Uterus (tissue), 3 donors: ENCODE measurements at regions not wholly inside any gene's neighbourhood (a gene's known extent, or its start where the extent isn't known, plus 50 kb on each side); places are given as distances from the start of the nearest gene placed in this dataset.

Experiments used
- DNase-seq, 2 donors: peaks; one replicate each; pipeline ENCODE4 v3.0.0-alpha.2; 2019 to 2020
- H3K27ac ChIP-seq, 2 donors: fragments of 200-600 bp; sonication (generic); 1 replicate in 1 of 2; 2 replicates in 1 of 2; pipeline ENCODE4 v1.5.1; 2016 to 2018
- H3K27me3 ChIP-seq, 2 donors: fragments of 200-600 bp; sonication (generic); one replicate each; pipeline ENCODE4 v1.5.1; 2018 to 2019; ENCODE audit warnings: control low read depth in 1 of 2
- H3K36me3 ChIP-seq, 2 donors: fragments of 200-600 bp; sonication (generic); one replicate each; pipeline ENCODE4 v1.5.1; 2019; ENCODE audit warnings: control low read depth in 1 of 2
- H3K4me1 ChIP-seq, 2 donors: fragments of 200-600 bp; sonication (generic); one replicate each; pipeline ENCODE4 v1.5.1; 2018 to 2019; ENCODE audit warnings: control low read depth in 1 of 2
- H3K4me3 ChIP-seq, 2 donors: fragments of 200-600 bp; sonication (generic); 1 replicate in 1 of 2; 2 replicates in 1 of 2; pipeline ENCODE4 v1.5.1; 2018 to 2019; ENCODE audit warnings: mild to moderate bottlenecking in 1 of 2
- H3K9me3 ChIP-seq, 2 donors: fragments of 200-600 bp; sonication (generic); one replicate each; pipeline ENCODE4 v1.5.1; 2019; ENCODE audit warnings: control low read depth in 1 of 2
- POLR2A ChIP-seq, 2 donors: fragments of 450-650 bp; IDR thresholded peaks; one replicate each; pipeline ENCODE4 v1.6.1; 2016; ENCODE audit warnings: antibody characterized with exemption in 2 of 2, mild to moderate bottlenecking in 1 of 2, moderate library complexity in 1 of 2
- intact Hi-C: fragments of 100-400 bp; cut with DNase I; formaldehyde crosslinking; loops from one replicate; pipeline ENCODE4 v1.15.1; 2023; ENCODE audit warnings: low total_unique reads
- TF ChIP-seq, protein P1 (sequence below), 4 experiments: fragments of 200-600 bp in 2 of 4; fragments of 450-650 bp in 2 of 4; sonication (generic) in 2 of 4; IDR thresholded peaks; one replicate each; pipeline ENCODE4 v1.5.1; 2016 to 2019; ENCODE audit warnings: antibody characterized with exemption in 4 of 4, mild to moderate bottlenecking in 2 of 4, moderate library complexity in 1 of 4
- donor health status: DM: yes; HTN: yes; CAD: no.

DNA sequence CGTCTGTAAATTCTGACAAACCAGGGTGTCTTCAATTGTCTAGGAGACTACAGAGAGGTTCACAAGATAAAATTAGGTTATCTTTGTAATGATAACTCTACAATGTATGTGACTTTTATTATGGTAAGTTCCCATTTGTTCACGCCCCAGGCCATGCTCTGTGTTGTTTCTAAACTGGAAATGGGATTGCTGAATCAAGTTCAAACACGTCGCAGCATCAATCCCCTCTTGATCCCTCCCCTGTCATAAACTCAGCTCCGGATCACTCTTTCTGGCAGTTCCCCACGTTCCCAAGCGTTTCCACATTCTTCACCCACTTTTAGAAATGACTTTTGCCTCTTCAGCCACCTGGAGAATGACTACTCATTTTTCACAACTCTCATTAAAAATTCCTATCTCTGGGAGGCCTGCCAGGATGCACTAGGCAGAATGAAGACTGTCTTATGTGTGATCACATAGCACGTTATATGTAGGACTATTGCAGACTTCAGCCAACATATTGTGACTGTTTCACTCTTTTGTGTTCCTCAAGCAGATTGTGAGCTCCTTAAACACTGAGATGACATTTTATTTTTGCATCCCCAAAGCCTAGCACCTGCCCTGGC is 1124.2 kb upstream of the WWC1 start:
- intact Hi-C loops = no loop called here
- Histone ChIP-seq H3K27me3 (no peaks in the 10 kb centered on the region), H3K4me1 (no peaks in the 10 kb centered on the region), H3K36me3 (no peaks in the 10 kb centered on the region), H3K9me3 (no peaks in the 10 kb centered on the region), H3K27ac (no peak overlapping the region), H3K4me3 (no peak overlapping the region)
- no peak for TF ChIP-seq POLR2A (IDR thresholded peaks at IDR 0.05)
- TF ChIP-seq, protein P1, sequence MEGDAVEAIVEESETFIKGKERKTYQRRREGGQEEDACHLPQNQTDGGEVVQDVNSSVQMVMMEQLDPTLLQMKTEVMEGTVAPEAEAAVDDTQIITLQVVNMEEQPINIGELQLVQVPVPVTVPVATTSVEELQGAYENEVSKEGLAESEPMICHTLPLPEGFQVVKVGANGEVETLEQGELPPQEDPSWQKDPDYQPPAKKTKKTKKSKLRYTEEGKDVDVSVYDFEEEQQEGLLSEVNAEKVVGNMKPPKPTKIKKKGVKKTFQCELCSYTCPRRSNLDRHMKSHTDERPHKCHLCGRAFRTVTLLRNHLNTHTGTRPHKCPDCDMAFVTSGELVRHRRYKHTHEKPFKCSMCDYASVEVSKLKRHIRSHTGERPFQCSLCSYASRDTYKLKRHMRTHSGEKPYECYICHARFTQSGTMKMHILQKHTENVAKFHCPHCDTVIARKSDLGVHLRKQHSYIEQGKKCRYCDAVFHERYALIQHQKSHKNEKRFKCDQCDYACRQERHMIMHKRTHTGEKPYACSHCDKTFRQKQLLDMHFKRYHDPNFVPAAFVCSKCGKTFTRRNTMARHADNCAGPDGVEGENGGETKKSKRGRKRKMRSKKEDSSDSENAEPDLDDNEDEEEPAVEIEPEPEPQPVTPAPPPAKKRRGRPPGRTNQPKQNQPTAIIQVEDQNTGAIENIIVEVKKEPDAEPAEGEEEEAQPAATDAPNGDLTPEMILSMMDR (IDR thresholded peaks at IDR 0.05) = no peak
- DNase-seq = no peak

DNA sequence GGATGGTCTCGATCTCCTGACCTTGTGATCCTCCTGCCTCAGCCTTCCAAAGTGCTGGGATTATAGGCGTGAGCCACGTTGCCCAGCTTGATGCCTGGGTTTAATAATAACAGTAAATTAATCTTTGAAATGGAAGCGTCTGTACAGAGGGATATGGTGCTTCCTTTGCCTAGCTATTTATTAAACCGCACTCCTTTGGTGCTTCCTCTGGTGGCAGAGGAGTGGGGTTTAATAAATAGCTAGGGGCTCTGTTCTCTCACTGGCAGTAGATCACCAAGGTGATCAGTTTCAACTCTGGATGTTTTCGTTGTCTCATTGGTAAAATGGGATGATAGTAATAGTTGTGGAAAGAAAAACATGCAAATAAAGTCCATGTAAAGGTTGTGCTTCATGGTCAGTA is 1122.5 kb upstream of the WWC1 start:
- intact Hi-C loops = no loop called here
- Histone ChIP-seq H3K4me1 (no peaks in the 10 kb centered on the region), H3K4me3 (no peak overlapping the region), H3K36me3 (no peaks in the 10 kb centered on the region), H3K9me3 (no peaks in the 10 kb centered on the region), H3K27me3 (no peaks in the 10 kb centered on the region), H3K27ac (no peak overlapping the region)
- no peak for DNase-seq
- TF ChIP-seq, protein P1 (IDR thresholded peaks at IDR 0.05) = no peak
- no peak for TF ChIP-seq POLR2A (IDR thresholded peaks at IDR 0.05)

DNA sequence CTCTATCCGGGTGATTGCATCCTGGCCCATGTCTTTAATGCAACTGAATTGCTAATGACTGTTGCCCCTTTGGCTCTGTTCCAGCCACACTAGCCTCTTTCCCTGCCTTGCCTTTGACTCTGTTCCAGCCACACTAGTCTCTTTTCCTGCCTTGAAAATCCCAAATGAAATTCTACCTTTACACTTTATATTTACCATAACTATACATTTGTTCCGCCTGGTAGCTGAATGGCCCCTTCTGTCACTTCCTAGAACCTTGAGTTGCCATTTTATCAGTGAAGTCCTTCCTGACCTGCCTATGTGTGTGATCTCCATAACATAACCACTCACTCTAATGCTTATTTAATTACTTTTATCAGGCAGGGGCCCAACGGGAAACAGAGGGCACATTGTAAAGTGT is 1120.4 kb upstream of the WWC1 start:
- Histone ChIP-seq H3K27me3 (no peaks in the 10 kb centered on the region), H3K4me3 (no peak overlapping the region), H3K9me3 (no peaks in the 10 kb centered on the region), H3K36me3 (no peaks in the 10 kb centered on the region), H3K4me1 (no peaks in the 10 kb centered on the region), H3K27ac (no peak overlapping the region)
- no peak for DNase-seq
- TF ChIP-seq, protein P1 (IDR thresholded peaks at IDR 0.05) = no peak
- TF ChIP-seq POLR2A (IDR thresholded peaks at IDR 0.05) = no peak
- intact Hi-C loops = no loop called here

DNA sequence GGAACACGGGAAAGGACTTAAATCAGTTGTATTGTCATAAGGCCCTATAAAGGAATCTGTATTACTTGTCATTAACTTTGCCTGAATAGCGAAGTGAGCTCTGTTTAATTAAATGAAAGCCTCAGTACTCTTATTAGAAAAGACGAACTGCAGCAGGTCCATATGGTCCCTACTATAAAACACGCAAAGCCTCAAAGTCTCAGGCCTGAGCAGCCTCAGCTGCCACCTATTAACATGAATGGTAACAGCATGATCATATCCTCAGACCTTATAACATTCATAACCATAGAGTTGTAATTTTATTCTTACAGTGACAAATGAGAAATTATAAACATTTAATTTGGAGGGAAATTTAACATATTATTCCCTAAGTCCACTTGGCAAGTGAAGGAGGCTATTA is 1113.7 kb upstream of the WWC1 start:
- Histone ChIP-seq H3K4me3 (no peak overlapping the region), H3K27me3 (no peaks in the 10 kb centered on the region), H3K9me3 (no peaks in the 10 kb centered on the region), H3K27ac (no peak overlapping the region), H3K36me3 (no peaks in the 10 kb centered on the region), H3K4me1 (no peaks in the 10 kb centered on the region)
- no peak for DNase-seq
- intact Hi-C loops = no loop called here
- no peak for TF ChIP-seq POLR2A (IDR thresholded peaks at IDR 0.05)
- TF ChIP-seq, protein P1 (IDR thresholded peaks at IDR 0.05) = no peak

DNA sequence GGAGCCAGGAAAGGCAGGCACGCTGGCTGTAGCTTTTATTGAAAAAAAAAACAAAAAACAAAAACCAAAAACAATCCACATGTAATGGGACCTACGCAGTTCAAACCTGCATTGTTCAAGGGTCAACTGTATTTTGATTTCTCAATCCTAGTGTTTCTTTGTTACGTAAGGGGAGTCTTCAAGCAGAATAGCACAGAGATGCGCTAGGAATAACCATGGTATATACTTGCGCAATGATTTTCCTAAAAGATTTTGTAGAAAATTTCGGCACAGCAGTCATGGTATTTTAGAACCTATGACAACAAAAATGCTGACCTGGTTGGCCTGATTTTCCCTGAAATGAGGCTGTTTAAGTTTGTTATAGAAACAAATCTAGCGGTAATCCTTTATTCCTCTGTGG is 1110.5 kb upstream of the WWC1 start:
- intact Hi-C loops = no loop called here
- TF ChIP-seq, protein P1 (IDR thresholded peaks at IDR 0.05) = no peak
- no peak for TF ChIP-seq POLR2A (IDR thresholded peaks at IDR 0.05)
- H3K27me3 ChIP-seq = no peaks in the 10 kb centered on the region
- DNase-seq = no peak
- H3K4me1 ChIP-seq = no peaks in the 10 kb centered on the region
- no peaks in the 10 kb centered on the region for H3K9me3 ChIP-seq
- no peak overlapping the region for H3K4me3 ChIP-seq
- no peak overlapping the region for H3K27ac ChIP-seq
- H3K36me3 ChIP-seq = no peaks in the 10 kb centered on the region
